GM19099 (cell line): ENCODE measurements at regions not wholly inside any gene's neighbourhood (a gene's known extent, or its start where the extent isn't known, plus 50 kb on each side); places are given as distances from the start of the nearest gene placed in this dataset.

Source experiments
- POLR2A ChIP-seq: IDR thresholded peaks from 3 replicates; pipeline ENCODE4 v1.6.1; 2011; ENCODE audit warnings: low read depth; ENCODE audit not compliant: insufficient read length; ENCODE audit errors: extremely low read depth

GRCh38 chr10:78995987-78996791 is 72.6 kb upstream of the ZMIZ1 start:
- TF ChIP-seq POLR2A: no peak

- no peak for TF ChIP-seq POLR2A
Observed at GRCh38 chr10:78996792-78997129, 72.0 kb upstream of the ZMIZ1 start.

DNA sequence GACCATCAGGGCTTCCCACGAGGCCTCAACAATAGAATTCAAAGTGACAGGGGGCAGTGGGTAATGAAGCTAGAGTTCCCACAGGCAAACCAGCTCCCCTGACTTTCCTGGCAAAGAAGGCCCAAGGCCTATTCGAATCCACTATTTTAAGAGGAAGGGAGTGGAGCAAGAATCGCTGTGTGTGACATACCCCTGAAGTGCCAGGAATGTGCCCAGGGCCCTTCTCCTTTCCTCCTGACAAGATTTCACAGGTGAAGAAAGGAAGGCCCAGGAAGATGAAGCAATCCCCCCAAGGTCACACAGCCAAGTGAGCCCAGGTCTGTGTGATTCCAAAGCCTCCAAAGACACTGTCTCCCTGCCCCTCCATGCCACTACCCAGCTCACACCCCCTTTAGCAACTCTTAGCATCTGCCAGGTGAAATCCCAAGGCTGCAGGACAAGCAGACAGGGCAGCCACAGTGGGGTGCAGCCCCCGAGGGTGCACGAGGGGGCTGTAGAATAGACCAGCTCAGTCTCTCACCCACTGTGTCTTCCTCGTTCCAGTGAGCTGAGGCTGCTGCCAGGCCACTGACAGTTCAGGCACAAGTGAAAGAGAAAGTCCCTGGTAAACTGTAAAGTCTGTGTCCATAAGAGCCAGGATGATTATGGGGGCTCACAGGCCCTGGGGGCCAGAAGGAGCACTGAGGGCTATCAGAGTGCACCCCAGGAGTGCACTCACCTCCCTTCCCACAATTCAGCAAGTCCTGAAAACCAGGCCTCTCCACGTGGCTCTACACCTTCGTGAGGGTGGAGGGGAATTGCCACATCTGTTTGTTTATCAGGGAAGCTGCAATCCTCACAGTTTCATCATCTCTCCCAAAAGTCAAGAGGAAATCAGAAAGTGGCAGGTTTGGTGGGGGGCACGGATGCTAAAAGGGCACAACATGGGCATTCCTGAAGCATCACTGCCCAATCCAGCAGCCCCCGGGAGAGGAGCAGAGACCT is 70.8 kb upstream of the ZMIZ1 start:
- TF ChIP-seq POLR2A: no peak

GRCh38 chr10:79001082-79001885 is 67.5 kb upstream of the ZMIZ1 start:
- no peak for TF ChIP-seq POLR2A

- TF ChIP-seq POLR2A: no peak
Observed at GRCh38 chr10:79002336-79002735, 66.4 kb upstream of the ZMIZ1 start.

DNA sequence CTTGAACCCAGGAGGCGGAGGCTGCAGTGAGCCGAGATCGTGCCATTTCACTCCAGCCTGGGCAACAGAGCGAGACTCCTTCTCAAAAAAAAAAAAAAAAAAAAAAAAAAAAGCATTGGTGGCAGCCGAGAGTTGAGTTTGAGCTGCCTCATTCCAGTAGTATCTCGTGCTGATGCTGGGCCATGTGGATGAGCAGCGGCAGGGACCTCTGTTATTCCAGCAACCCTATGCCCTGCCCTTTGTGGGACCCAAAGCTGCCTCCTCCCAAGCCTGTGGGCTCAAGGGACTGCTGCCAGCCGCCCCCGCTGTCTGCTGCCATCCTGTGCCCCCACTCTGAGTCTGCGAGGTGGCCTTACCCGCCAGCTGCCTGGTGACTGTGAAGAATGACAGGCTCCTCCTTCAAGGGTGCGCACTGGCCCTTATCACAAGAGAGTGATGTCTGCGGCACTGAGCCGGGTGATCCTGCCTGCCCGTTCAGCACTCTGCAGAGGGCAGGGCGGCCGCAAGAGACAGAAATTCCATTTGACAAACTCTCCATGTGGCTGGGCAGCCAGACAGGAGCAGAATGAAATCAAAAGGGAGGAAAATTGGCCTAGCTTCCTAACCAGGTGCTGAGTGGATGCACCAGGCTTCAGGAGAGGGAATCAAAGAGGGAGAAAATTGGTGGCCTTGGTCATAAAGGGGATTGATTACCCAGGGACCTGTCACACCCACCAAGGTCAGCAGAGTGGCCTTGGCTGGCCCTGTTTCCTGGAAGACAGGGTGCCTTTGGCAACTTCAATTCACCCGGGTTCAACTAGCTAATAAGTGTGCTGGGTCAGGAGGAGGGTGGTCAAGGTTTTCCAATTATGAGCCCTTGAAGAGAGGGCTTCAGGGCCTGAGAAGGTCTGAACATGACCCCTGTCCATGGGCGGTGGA is 65.3 kb upstream of the ZMIZ1 start:
- no peak for TF ChIP-seq POLR2A

DNA sequence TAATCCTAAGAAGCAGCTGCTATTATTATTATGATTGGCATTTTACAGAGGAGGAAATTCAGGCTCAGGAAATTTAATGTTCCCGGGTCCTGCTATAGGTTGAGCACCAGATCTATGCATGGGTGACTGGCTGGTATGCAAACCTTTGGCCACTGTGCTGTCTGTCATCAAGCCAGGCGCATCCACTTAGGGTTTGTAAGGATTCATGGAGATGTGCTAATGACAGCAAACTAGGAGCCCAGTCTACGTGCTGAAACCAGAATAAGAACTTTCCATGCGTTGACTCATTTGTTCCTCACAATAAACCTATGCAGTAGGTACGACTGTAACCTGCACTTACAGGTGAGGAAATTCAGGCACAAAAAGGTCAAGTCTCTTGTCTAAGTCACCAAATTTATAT is 64.5 kb upstream of the ZMIZ1 start:
- no peak for TF ChIP-seq POLR2A

- no peak for TF ChIP-seq POLR2A
Observed at GRCh38 chr10:79005126-79005810, 63.5 kb upstream of the ZMIZ1 start.

- TF ChIP-seq POLR2A: no peak
Observed at GRCh38 chr10:79007018-79007417, 61.7 kb upstream of the ZMIZ1 start.

DNA sequence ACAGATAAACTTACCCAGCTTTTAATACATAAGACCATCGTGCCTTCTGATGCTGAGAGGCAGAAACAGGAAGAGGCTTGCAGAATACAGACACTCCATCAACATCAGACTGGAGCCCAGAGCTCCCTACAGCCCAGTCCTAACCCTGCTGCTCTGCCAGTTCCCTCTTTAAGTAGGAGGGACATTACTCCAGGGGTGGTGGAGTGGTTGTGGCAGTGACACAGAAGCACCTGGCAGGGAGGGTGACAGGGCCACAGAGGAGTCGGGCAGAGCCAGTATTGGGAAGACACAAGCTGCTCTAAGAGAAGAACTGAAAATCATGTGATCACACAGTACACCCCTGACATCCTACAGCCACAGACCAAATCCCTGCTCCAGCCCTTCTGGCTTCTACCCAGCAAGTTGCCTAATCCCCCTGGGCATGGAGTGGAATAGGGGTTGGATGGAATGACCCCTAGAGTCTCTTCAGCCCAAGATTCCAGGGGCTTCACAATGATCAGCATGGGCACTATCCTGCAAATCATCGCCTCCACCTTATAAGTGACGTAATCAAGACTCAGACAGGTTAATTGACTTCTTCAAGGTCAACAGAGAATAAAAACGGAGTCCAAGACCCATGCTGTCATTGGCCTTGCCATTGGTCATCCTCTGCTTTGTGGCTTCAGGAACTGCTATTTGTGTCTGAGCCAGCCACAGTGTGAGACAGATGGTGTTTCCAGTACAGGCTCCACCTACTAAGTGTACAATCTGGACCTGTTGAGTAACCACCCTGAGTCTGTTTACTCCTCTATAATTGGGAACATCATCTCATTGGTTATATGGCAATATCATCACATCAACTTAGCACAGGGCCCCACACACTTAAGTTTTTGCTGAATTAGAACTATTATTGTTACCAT is 61.1 kb upstream of the ZMIZ1 start:
- TF ChIP-seq POLR2A: no peak

- TF ChIP-seq POLR2A: no peak
Observed at GRCh38 chr10:79009145-79009544, 59.6 kb upstream of the ZMIZ1 start.

DNA sequence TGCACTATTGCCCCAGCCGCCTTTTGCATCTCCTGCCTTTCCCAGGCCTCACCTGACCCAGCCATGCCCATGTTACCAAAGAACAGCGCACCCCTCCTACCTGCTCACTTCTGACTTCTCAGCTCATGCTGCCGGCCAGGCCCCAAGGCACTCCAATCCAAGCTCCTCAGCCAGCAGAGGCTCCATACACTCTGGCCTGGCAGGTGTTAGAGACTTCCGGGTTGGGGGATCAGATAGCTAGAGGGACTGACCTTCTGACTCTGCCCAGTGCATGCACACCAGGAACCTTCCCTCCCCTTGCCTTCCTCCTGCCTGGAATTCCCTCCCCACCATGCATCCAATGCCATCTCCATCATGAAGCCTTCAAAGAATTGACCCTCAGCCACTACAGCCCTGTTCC is 56.2 kb upstream of the ZMIZ1 start:
- no peak for TF ChIP-seq POLR2A

DNA sequence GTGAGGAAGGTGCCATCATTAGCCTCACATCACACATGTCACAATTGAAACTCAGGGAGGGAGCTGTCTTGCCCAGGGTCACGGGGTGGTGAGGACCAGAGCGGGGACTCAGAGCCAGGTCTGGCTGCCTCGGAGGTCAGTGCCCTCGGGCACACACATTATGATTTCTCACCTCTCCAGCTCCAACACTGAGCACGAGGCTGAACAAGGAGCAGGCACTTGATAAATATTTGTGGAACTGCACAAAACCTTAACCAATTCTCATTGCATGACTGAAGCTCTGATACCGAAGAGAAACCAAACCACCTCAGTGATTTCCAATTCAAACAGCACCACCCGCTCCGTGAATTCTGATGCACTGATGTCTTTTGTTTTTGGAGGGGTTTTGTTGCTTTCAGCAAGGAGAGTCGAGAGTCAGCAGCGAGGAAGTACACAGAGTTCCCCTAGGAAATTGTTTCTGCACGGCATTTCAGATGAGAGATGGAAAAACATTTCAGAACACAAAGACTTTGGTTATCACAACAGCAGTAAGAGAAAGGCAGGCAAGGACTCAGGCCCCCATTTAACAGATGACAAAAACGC is 55.3 kb upstream of the ZMIZ1 start:
- no peak for TF ChIP-seq POLR2A

GRCh38 chr10:79014796-79015195 is 54.0 kb upstream of the ZMIZ1 start:
- no peak for TF ChIP-seq POLR2A
